GM23338 (cell line): ENCODE measurements at regions not wholly inside any gene's neighbourhood (a gene's known extent, or its start where the extent isn't known, plus 50 kb on each side); places are given as distances from the start of the nearest gene placed in this dataset.

Experiments used
- CREB1 ChIP-seq: fragments of 250-450 bp; sonication (Bioruptor Pico); IDR thresholded peaks from 2 replicates; pipeline ENCODE4 v1.5.0; 2020; ENCODE audit warnings: low read depth, mild to moderate bottlenecking, moderate library complexity
- CTCF ChIP-seq, 2 experiments: fragments of 200-600 bp in 1 of 2; sonication (generic) in 1 of 2; conservative IDR thresholded peaks; 2 replicates each; pipeline versions ENCODE4 v1.5.1 to v1.6.1; 2016 to 2017; ENCODE audit warnings: antibody characterized with exemption in 2 of 2, low read depth in 2 of 2, mild to moderate bottlenecking in 2 of 2, moderate library complexity in 1 of 2
- ETS1 ChIP-seq: IDR thresholded peaks from 2 replicates; pipeline ENCODE4 v1.6.1; 2016; ENCODE audit warnings: antibody characterized with exemption
- EZH2 ChIP-seq: fragments of 200-600 bp; sonication (generic); IDR thresholded peaks from one replicate; pipeline ENCODE4 v1.8.0; 2017; ENCODE audit warnings: antibody characterized with exemption, mild to moderate bottlenecking, low read depth; ENCODE audit not compliant: unreplicated experiment
- EZH2phosphoT487 ChIP-seq: fragments of 200-600 bp; sonication (generic); IDR thresholded peaks from one replicate; pipeline ENCODE4 v1.8.1; 2018; ENCODE audit warnings: antibody characterized with exemption; ENCODE audit not compliant: unreplicated experiment
- JUNB ChIP-seq: IDR thresholded peaks from one replicate; pipeline ENCODE4 v1.6.1; 2016; ENCODE audit warnings: antibody characterized with exemption; ENCODE audit not compliant: unreplicated experiment
- NANOG ChIP-seq: IDR thresholded peaks from 2 replicates; pipeline ENCODE4 v1.6.1; 2016; ENCODE audit warnings: antibody characterized with exemption, borderline replicate concordance
- POLR2AphosphoS5 ChIP-seq: IDR thresholded peaks from 2 replicates; pipeline ENCODE4 v1.6.1; 2016; ENCODE audit warnings: antibody characterized with exemption, low read depth
- REST ChIP-seq: IDR thresholded peaks from one replicate; pipeline ENCODE4 v1.6.1; 2018; ENCODE audit warnings: antibody characterized with exemption; ENCODE audit not compliant: unreplicated experiment
- STAT1 ChIP-seq: IDR thresholded peaks from one replicate; pipeline ENCODE4 v1.6.1; 2016; ENCODE audit warnings: antibody characterized with exemption; ENCODE audit not compliant: unreplicated experiment
- ZNF114 ChIP-seq: fragments of 250-450 bp; sonication (Bioruptor Pico); IDR thresholded peaks from 2 replicates; pipeline ENCODE4 v1.5.0; 2020; ENCODE audit warnings: mild to moderate bottlenecking, moderate library complexity
- ZNF331 ChIP-seq: fragments of 250-450 bp; sonication (Bioruptor Pico); IDR thresholded peaks from 2 replicates; pipeline ENCODE4 v1.5.0; 2020; ENCODE audit warnings: low read depth, mild to moderate bottlenecking, moderate library complexity

GRCh38 chr6:165096209-165096608 lies 213.2 kb downstream of the C6orf118 start:
- no peak for TF ChIP-seq REST
- no peak for TF ChIP-seq EZH2phosphoT487
- no peak for TF ChIP-seq CTCF (conservative IDR thresholded peaks at IDR 0.05; ENCODE audit: low read depth in 2 of 2)
- TF ChIP-seq EZH2, result no peak
- TF ChIP-seq POLR2AphosphoS5, result no peak
- no peak for TF ChIP-seq STAT1
- no peak for TF ChIP-seq CREB1 (CRISPR knock-in tag)
- TF ChIP-seq ZNF331, result no peak
- no peak for TF ChIP-seq ZNF114 (CRISPR knock-in tag)
- TF ChIP-seq JUNB, result no peak
- TF ChIP-seq NANOG, result no peak
- no peak for TF ChIP-seq ETS1
